Osteoblast (primary cell): ENCODE measurements at regions not wholly inside any gene's neighbourhood (a gene's known extent, or its start where the extent isn't known, plus 50 kb on each side); places are given as distances from the start of the nearest gene placed in this dataset.
A peak's percentile ranks its signal among the peaks of the same experiment; 100 is the strongest.

Source experiments
- DNase-seq: peaks from one replicate; pipeline ENCODE4 v3.0.0; 2011; ENCODE audit warnings: low spot score, mixed read lengths; ENCODE audit not compliant: insufficient read length; ENCODE audit errors: missing footprints
- H2AFZ ChIP-seq: 2 replicates; pipeline ENCODE4 v1.6.0; 2011; ENCODE audit warnings: mild to moderate bottlenecking, low read length
- H3K27ac ChIP-seq: 2 replicates; pipeline ENCODE4 v1.5.1; 2011; ENCODE audit warnings: mild to moderate bottlenecking, low read depth, low read length, moderate library complexity
- H3K27me3 ChIP-seq: 2 replicates; pipeline ENCODE4 v1.6.0; 2012; ENCODE audit warnings: mild to moderate bottlenecking, control low read depth, inconsistent platforms, low read length, moderate library complexity; ENCODE audit not compliant: insufficient read depth
- H3K36me3 ChIP-seq: 2 replicates; pipeline ENCODE4 v1.5.1; 2011; ENCODE audit warnings: mild to moderate bottlenecking, low read length, control low read depth, moderate library complexity; ENCODE audit not compliant: insufficient read depth
- H3K4me1 ChIP-seq: 2 replicates; pipeline ENCODE4 v1.5.1; 2011; ENCODE audit warnings: mild to moderate bottlenecking, low read length, control low read depth, moderate library complexity; ENCODE audit not compliant: insufficient read depth
- H3K4me2 ChIP-seq: 2 replicates; pipeline ENCODE4 v1.6.0; 2011; ENCODE audit warnings: mild to moderate bottlenecking, low read length; ENCODE audit not compliant: insufficient read depth
- H3K4me3 ChIP-seq: fragments of 200-600 bp; sonication (generic); 3 replicates; pipeline ENCODE4 v1.5.1; 2012; ENCODE audit warnings: mild to moderate bottlenecking, low read length, inconsistent platforms; ENCODE audit not compliant: insufficient read depth
- H3K79me2 ChIP-seq: 2 replicates; pipeline ENCODE4 v1.6.0; 2012; ENCODE audit warnings: mild to moderate bottlenecking, low read length, control low read depth, inconsistent platforms; ENCODE audit not compliant: insufficient read depth
- H3K9me3 ChIP-seq: 2 replicates; pipeline ENCODE4 v1.5.1; 2011; ENCODE audit warnings: low read depth, low read length, control low read depth
- H4K20me1 ChIP-seq: 2 replicates; pipeline ENCODE4 v1.6.0; 2012; ENCODE audit warnings: mild to moderate bottlenecking, low read length, control low read depth; ENCODE audit not compliant: insufficient read depth
- TF ChIP-seq, protein P1 (sequence below): IDR thresholded peaks from 2 replicates; pipeline ENCODE4 v1.5.1; 2011; ENCODE audit warnings: mild to moderate bottlenecking, low read depth, low read length, moderate library complexity; ENCODE audit errors: extremely low read depth

DNA sequence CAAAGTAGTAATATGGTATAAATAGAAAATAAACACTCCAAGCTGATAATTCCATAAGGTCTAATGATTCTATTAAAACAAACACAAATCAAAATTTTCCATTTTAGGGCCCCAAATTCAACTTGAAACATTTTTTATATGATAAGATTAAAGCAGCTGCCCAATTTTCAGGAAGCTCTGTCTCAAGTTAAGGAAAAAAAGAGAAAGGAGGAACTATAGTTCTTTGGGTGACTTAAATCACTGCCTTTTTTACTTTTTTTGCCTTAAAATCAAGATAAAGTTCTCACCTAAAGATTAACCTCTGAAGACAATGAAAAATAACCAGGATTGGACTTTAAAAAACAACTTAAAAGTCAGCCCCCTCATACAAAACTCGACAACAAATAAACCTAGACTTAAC is 76.0 kb upstream of the IFNE start:
- H3K27ac ChIP-seq = peak overlapping the region; percentile 94
- no peaks in the 10 kb centered on the region for H3K9me3 ChIP-seq
- DNase-seq = no peak
- H3K4me1 ChIP-seq = peaks cover 27% of the 10 kb centered on the region
- peaks cover 79% of the 10 kb centered on the region for H3K79me2 ChIP-seq
- TF ChIP-seq, protein P1, sequence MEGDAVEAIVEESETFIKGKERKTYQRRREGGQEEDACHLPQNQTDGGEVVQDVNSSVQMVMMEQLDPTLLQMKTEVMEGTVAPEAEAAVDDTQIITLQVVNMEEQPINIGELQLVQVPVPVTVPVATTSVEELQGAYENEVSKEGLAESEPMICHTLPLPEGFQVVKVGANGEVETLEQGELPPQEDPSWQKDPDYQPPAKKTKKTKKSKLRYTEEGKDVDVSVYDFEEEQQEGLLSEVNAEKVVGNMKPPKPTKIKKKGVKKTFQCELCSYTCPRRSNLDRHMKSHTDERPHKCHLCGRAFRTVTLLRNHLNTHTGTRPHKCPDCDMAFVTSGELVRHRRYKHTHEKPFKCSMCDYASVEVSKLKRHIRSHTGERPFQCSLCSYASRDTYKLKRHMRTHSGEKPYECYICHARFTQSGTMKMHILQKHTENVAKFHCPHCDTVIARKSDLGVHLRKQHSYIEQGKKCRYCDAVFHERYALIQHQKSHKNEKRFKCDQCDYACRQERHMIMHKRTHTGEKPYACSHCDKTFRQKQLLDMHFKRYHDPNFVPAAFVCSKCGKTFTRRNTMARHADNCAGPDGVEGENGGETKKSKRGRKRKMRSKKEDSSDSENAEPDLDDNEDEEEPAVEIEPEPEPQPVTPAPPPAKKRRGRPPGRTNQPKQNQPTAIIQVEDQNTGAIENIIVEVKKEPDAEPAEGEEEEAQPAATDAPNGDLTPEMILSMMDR = no peak
- no peaks in the 10 kb centered on the region for H3K27me3 ChIP-seq
- no peak overlapping the region for H2AFZ ChIP-seq
- peak overlapping the region; percentile 84 for H3K4me2 ChIP-seq
- H3K4me3 ChIP-seq = peak overlapping the region; percentile 75
- H3K36me3 ChIP-seq = no peaks in the 10 kb centered on the region
- no peaks in the 10 kb centered on the region for H4K20me1 ChIP-seq

DNA sequence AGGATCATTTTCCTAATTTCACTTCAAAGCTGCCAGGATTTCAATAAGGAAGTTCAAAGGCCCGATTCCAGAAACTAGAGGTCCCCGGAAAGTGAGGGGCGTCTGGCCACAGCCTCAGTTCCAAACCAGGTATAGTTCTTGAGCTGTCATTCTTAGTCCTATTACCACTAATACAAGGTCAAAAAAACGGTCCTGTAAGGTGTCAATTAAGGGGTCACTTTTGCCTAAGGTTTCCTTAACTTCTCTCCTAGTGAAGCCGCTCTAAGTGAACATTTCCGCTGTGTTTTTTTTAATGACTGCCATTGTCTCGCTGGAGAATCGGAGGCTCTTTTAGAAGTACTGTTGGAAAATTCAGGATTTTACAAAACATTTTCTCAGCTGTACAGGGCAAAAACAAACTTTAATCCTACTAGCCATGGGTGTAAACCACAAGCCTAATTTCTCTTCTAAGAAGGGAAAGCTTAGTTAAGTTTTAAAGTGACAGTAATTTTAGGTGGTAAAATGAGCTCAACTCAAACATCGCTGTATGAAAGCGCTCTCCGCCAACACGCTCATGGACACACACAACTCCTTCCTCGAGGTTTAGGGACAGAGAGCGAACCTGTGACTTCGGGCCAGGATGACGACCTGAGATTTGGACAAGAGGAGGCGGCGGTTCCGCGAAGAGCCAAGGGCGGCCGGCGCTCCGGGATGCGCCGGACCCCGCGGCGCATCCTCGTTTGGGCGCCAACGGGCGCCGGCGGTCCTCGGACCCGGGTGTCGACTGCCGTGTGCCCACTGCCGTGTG is 76.7 kb upstream of the IFNE start:
- TF ChIP-seq, protein P1 = no peak
- peak; percentile 82 for DNase-seq

DNA sequence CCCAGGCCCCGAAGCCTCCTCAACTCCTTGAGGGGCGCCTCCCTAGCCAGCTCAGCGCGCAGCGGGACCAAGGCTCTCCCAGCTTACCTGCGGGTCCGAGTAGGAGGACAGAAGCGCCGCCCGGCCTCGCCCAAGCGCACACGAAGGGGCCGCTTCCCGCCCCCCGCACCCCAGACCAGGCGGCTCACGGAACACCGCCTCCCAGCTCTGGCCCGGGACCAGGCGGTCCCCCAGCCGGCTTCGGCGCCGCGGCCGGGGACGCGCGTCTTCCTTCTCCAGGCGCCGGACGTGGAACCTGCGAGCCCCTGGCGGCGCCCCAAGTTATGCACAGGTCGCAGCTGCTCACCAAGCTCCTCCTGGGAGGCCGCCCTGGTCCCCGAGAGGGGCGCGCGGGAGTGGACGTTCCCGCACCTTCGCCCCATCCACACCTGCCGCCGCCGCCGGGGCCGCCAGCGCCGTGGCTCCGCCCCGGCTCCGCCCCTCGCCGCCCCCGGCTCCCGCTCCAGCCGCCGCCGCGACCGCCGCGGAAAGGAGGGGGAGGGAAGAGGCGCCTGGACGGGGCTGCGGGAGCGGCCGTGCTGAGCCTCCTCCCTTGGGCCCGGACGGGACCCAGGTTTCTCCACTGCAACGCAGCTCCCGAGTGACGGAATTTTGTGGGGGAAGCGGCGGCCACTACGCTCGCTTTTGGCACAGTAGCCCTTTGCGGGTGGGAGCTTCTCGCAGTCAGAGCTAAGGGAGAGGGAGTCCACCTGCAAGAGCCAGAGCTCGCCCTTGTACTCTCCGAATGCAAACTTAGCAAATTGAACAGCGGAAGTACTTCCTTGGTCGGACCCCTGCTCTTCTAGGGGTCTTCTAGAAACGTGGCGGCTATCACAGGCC is 77.5 kb upstream of the IFNE start:
- H3K36me3 ChIP-seq = no peaks in the 10 kb centered on the region
- H3K4me1 ChIP-seq = peaks cover 33% of the 10 kb centered on the region
- H3K4me3 ChIP-seq = peak overlapping the region; percentile 75
- no peaks in the 10 kb centered on the region for H4K20me1 ChIP-seq
- TF ChIP-seq, protein P1 = no peak
- H3K4me2 ChIP-seq = peak overlapping the region; percentile 85
- peak overlapping the region; percentile 96 for H2AFZ ChIP-seq
- DNase-seq = peak; percentile 93
- peaks cover 67% of the 10 kb centered on the region for H3K79me2 ChIP-seq
- no peaks in the 10 kb centered on the region for H3K27me3 ChIP-seq
- no peaks in the 10 kb centered on the region for H3K9me3 ChIP-seq
- peak overlapping the region; percentile 94 for H3K27ac ChIP-seq

More for the DNA sequence above, 76.7 kb upstream of the IFNE start:
- peaks cover 72% of the 10 kb centered on the region for H3K79me2 ChIP-seq
- H3K4me3 ChIP-seq = peak overlapping the region; percentile 75
- H4K20me1 ChIP-seq = no peaks in the 10 kb centered on the region
- no peaks in the 10 kb centered on the region for H3K9me3 ChIP-seq
- H3K27ac ChIP-seq = peak overlapping the region; percentile 94
- no peaks in the 10 kb centered on the region for H3K27me3 ChIP-seq
- H3K4me1 ChIP-seq = peaks cover 25% of the 10 kb centered on the region
- H3K4me2 ChIP-seq = peak overlapping the region; percentile 84
- H3K36me3 ChIP-seq = no peaks in the 10 kb centered on the region
- peak overlapping the region; percentile 6 for H2AFZ ChIP-seq
